ENCODE measurements at regions not wholly inside any gene's neighbourhood (a gene's known extent, or its start where the extent isn't known, plus 50 kb on each side); places are given as distances from the start of the nearest gene placed in this dataset.

DNA sequence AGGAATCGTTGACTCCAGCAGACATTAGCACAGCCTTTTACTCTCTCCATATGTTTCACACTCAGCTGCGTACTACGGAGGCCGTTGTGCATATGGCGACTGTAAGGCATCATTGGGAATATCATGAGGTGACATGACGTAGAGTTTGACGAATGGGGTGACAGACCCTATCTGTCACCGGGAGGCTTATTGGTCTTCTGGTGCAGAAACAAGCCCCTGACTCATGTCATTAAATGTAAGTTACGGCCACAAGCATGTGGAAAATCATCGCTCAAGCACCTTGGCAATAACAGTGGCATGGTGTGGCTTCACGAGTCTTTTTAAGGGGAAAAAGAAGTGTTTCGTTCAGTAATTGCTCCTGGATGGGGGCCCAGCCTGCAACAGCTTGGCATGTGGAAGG is 115.2 kb upstream of the LRPAP1 start:
- H3K36me3 ChIP-seq (ENCODE audit: control insufficient read depth, insufficient read depth, low read length), result no peaks in the 10 kb centered on the region
- no peak overlapping the region for H3K4me3 ChIP-seq (ENCODE audit: extremely low read depth, insufficient read depth, low read length, poor library complexity, severe bottlenecking)
- H3K27ac ChIP-seq (ENCODE audit: low read depth, low read length, severe bottlenecking), result no peak overlapping the region
- WGBS, 2 experiments (ENCODE audit: insufficient coverage in 2 of 2), result 95 to 98% methylated on average over 8 to 10 of the region's 12 CpGs
- H3K9me3 ChIP-seq (ENCODE audit: control insufficient read depth, low read length), result no peaks in the 10 kb centered on the region
- peaks cover 8% of the 10 kb centered on the region for H3K4me1 ChIP-seq (ENCODE audit: control insufficient read depth, insufficient read depth, low read length, poor library complexity, severe bottlenecking)

DNA sequence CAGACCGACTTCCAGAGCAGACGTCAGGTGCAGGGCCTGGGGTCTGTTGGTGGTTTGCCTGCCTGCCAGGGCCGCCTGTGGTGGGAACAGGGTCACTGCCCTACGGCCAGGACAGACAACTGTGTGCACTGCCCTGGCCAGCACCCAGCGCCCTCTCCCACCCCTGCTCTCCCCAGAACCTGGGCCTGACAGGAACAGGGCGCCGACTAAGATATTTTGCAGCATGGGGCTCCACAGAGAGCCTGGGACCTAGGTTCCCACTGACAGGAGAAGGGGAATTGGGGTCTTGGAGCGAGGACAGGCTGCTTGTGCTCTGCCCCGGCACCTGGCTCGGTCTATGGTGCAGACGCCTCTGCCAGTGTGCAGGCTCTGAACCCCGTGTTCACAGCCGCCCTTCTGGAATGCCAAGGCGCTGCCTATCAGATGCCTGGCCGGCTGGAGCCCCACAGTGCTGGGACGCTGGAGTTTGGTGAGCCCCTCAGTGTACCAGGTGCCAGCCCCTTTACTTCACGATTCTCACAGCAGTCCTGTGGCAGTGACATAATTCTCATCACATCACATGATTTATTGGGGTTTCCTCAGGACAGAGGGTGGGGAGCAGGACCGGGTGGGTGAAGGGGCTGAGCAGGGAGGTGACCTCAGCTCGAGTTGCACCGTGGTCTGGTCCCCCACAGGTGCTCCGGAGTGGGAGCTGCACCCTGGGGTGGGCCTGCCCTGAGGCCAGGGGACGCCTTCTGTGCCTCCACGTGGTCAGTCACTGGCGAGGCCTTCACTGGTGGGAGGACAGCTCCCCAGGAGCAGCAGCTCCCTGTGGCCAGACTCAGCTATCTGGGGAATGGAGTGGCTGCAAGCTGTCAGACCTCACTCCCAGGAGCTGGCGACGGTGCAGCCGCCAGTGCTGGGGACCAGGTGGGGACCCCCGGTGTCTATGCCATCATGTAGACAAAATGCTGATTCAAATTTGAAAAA is 113.8 kb upstream of the LRPAP1 start:
- WGBS, 2 experiments (ENCODE audit: insufficient coverage in 2 of 2), result 89 to 90% methylated on average over 24 to 25 of the region's 28 CpGs
- Histone ChIP-seq H3K4me3 (ENCODE audit: extremely low read depth, insufficient read depth, low read length, poor library complexity, severe bottlenecking) (no peak overlapping the region), H3K27ac (ENCODE audit: low read depth, low read length, severe bottlenecking) (no peak overlapping the region)

DNA sequence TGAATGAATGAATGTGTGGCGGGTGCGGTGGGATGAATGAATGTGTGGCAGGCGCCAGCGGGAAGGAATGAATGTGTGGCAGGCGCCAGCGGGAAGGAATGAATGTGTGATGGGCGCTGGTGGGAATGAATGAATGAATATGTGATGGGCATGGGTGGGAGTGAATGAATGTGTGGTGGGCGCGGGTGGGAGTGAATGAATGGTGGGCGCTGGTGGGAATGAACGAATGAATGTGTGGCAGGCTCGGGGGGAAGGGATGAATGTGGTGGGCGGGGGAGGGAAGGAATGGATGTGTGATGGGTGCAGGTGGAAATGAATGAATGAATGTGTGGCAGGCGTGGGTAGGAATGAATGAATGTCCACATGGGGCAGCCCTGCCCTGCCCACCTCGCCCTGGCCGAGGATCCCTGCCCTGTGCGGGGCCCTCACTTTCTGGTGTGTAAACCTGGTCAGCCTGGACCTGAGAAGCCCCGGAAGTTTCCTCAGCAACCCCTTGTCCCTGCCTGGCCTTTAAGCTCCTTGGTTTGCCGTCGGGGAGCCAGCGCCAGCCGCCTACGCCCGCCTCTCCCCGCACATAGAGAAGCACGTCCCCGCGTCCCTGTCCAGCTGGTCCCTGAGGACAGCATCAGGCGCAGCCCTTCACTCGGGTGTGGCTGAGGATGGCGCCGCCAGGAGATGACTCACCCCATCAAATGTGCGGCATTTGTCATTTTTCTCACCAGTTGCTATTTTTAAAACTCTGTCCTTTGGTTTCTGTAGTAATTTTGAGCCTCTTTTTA is 112.8 kb upstream of the LRPAP1 start:
- Histone ChIP-seq H3K36me3 (ENCODE audit: control insufficient read depth, insufficient read depth, low read length) (no peaks in the 10 kb centered on the region), H3K4me1 (ENCODE audit: control insufficient read depth, insufficient read depth, low read length, poor library complexity, severe bottlenecking) (peaks cover 16% of the 10 kb centered on the region), H3K27ac (ENCODE audit: low read depth, low read length, severe bottlenecking) (no peak overlapping the region), H3K4me3 (ENCODE audit: extremely low read depth, insufficient read depth, low read length, poor library complexity, severe bottlenecking) (no peak overlapping the region), H3K9me3 (ENCODE audit: control insufficient read depth, low read length) (no peaks in the 10 kb centered on the region)
- WGBS, 2 experiments (ENCODE audit: insufficient coverage in 2 of 2), result 84 to 87% methylated on average over 26 to 28 of the region's 33 CpGs

More for the DNA sequence above, 113.8 kb upstream of the LRPAP1 start:
- no peaks in the 10 kb centered on the region for H3K36me3 ChIP-seq (ENCODE audit: control insufficient read depth, insufficient read depth, low read length)
- H3K9me3 ChIP-seq (ENCODE audit: control insufficient read depth, low read length), result no peaks in the 10 kb centered on the region
- peaks cover 8% of the 10 kb centered on the region for H3K4me1 ChIP-seq (ENCODE audit: control insufficient read depth, insufficient read depth, low read length, poor library complexity, severe bottlenecking)

DNA sequence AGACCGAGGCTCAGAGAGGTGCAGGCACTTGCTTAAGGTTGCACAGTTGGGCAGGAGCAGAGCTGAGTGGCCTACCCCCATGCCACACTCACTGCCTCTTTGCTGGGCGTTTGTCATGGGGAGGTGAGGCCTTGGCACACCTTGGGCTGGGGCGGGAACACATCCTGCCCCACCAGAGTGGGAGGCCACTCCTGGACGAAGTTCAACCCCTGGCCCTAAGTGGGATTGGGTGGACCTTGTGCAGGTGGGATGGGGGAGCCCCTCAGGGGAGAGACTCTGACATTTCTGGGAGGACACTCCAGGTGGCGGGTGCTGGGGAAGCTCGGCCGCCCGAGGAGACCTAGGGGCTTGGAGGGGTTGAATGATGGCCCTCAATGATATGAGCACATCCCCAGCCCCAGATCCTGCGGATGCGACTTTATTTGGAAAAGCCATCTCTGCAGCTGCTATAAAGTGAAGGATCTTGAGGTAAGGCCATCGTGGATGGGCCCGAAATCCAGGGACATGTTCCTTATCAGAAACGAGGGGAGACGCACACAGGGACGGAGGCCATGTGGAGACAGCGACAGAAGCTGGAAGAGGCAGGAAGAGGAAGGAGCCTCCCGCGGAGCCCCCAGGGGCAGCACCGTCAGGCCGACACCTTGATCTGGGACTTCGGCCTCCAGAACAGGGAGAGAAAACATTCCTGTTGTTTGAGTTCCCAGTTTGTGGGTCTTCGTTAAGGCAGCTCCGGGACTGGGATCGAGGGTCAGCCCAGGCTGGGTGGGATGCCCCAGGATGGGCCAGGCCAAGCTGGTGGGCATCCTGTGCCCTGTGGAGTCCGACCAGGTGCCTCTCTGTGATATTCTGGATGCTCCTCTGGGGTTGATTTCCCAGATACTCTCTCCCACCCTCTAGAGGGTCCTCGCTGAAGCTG is 111.6 kb upstream of the LRPAP1 start:
- Histone ChIP-seq H3K4me3 (ENCODE audit: extremely low read depth, insufficient read depth, low read length, poor library complexity, severe bottlenecking) (no peak overlapping the region), H3K27ac (ENCODE audit: low read depth, low read length, severe bottlenecking) (no peak overlapping the region), H3K36me3 (ENCODE audit: control insufficient read depth, insufficient read depth, low read length) (no peaks in the 10 kb centered on the region), H3K4me1 (ENCODE audit: control insufficient read depth, insufficient read depth, low read length, poor library complexity, severe bottlenecking) (peaks cover 16% of the 10 kb centered on the region), H3K9me3 (ENCODE audit: control insufficient read depth, low read length) (no peaks in the 10 kb centered on the region)
- 92 to 95% methylated on average over 24 to 25 of the region's 26 CpGs for WGBS, 2 experiments (ENCODE audit: insufficient coverage in 2 of 2)

DNA sequence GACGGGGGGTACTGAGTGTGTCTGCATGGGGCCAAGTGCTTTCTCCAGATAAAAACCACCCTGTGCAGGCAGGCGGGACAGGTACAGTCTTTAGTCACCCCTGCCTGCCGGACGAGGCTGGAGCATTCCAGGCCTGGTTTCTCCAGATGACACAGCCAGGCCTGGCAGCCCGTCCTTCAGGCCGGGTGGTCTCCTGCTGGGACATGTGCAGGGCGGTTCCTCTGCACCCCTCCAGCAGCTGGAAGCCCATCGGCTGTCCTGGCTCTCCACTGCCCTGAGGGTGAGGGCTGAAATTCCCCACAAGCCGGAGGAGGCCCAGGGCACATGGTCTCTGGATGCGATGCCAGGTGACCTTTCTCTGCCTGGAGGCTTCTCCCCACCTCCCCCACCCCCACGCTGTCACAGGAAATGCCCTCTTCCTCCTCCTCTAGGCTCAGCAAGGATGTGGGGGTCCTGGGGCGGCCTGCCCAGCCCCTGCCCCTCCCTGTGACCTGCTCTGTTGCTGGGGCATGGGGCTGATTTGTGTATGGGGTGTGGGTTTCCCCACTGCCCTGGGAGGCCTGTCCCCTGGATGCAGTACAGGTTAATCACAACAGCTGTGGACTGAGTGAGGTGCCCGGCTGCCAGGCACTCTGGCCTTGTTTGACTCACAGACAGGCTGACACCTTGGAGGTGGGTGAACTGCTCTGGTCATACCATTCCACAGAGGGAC is 110.7 kb upstream of the LRPAP1 start:
- Histone ChIP-seq H3K4me3 (ENCODE audit: extremely low read depth, insufficient read depth, low read length, poor library complexity, severe bottlenecking) (no peak overlapping the region), H3K36me3 (ENCODE audit: control insufficient read depth, insufficient read depth, low read length) (no peaks in the 10 kb centered on the region)
- WGBS, 2 experiments (ENCODE audit: insufficient coverage in 2 of 2), result 84 to 88% methylated on average over 10 to 12 of the region's 13 CpGs

DNA sequence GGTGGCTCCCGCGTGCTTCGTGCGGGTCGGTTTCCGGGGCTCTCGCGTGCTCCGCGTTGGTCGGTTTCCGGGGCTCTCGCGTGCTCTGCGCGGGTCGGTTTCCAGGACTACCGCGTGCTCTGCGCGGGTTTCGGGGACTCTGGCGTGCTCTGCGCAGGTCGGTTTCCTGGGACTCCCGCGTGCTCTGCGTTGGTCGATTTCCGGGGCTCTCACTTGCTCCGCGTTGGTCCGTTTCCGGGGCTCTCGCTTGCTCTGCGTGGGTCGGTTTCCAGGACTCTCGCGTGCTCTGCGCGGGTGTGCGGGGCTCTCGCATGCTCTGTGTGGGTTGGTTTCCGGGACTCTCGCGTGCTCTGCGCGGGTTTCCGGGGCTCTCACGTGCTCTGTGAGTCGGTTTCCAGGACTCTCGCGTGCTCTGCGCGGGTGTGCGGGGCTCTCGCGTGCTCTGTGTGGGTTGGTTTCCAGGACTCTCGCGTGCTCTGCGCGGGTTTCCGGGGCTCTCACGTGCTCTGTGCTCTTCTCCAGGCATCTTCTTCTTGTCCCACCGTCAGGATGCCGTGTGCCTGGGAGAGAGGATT is 109.9 kb upstream of the LRPAP1 start:
- 94% methylated on average over 40 to 60 of the region's 66 CpGs for WGBS, 2 experiments (ENCODE audit: insufficient coverage in 2 of 2)
- H3K9me3 ChIP-seq (ENCODE audit: control insufficient read depth, low read length), result peaks cover 2% of the 10 kb centered on the region
- no peaks in the 10 kb centered on the region for H3K36me3 ChIP-seq (ENCODE audit: control insufficient read depth, insufficient read depth, low read length)
- H3K27ac ChIP-seq (ENCODE audit: low read depth, low read length, severe bottlenecking), result no peak overlapping the region
- H3K4me1 ChIP-seq (ENCODE audit: control insufficient read depth, insufficient read depth, low read length, poor library complexity, severe bottlenecking), result peaks cover 16% of the 10 kb centered on the region
- no peak overlapping the region for H3K4me3 ChIP-seq (ENCODE audit: extremely low read depth, insufficient read depth, low read length, poor library complexity, severe bottlenecking)

More for the DNA sequence above, 110.7 kb upstream of the LRPAP1 start:
- no peak overlapping the region for H3K27ac ChIP-seq (ENCODE audit: low read depth, low read length, severe bottlenecking)
- peaks cover 16% of the 10 kb centered on the region for H3K4me1 ChIP-seq (ENCODE audit: control insufficient read depth, insufficient read depth, low read length, poor library complexity, severe bottlenecking)
- no peaks in the 10 kb centered on the region for H3K9me3 ChIP-seq (ENCODE audit: control insufficient read depth, low read length)

DNA sequence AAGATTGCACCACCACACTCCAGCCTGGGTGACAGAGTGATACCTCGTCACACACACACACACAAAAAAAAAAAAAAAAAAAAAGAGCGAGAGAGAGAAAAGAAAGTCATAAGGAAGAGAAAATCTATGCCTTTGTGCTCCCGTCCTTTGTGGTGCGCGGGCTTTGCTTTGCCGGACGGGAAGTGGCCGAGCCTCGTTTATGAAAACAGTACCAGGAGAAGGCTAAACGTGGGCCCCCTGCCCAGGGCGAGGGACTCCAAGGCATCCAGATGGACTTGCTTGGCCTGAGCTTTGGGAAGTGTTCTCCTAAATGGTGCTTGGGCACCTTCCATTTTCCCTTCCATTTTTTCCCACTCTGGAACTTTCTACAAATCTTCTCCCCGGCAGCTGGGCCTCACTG is 109.3 kb upstream of the LRPAP1 start:
- peaks cover 16% of the 10 kb centered on the region for H3K4me1 ChIP-seq (ENCODE audit: control insufficient read depth, insufficient read depth, low read length, poor library complexity, severe bottlenecking)
- H3K9me3 ChIP-seq (ENCODE audit: control insufficient read depth, low read length), result peaks cover 6% of the 10 kb centered on the region
- no peak overlapping the region for H3K27ac ChIP-seq (ENCODE audit: low read depth, low read length, severe bottlenecking)
- no peaks in the 10 kb centered on the region for H3K36me3 ChIP-seq (ENCODE audit: control insufficient read depth, insufficient read depth, low read length)
- 93% methylated on average over 10 of the region's 12 CpGs for WGBS, 2 experiments (ENCODE audit: insufficient coverage in 2 of 2)
- H3K4me3 ChIP-seq (ENCODE audit: extremely low read depth, insufficient read depth, low read length, poor library complexity, severe bottlenecking), result no peak overlapping the region

DNA sequence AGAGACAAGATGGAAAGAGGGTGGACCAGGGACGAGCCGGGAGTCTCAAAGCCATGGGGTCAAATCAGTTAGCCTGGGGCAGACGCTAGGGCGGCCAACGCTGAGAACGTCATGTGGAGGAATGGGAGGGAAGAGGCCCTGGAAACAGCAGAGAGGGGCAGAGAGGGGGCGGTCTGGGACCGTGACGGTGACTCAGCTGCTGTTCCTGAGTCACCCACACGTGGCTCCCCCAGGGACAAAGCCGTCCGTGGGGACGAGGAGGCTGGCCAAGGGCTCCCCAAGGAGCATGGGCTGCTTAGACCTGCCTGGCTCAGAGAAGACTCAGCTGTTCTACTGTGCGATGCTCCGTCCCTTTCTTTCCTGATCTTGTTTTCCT is 108.4 kb upstream of the LRPAP1 start:
- Histone ChIP-seq H3K4me1 (ENCODE audit: control insufficient read depth, insufficient read depth, low read length, poor library complexity, severe bottlenecking) (peaks cover 16% of the 10 kb centered on the region), H3K27ac (ENCODE audit: low read depth, low read length, severe bottlenecking) (no peak overlapping the region), H3K36me3 (ENCODE audit: control insufficient read depth, insufficient read depth, low read length) (no peaks in the 10 kb centered on the region), H3K9me3 (ENCODE audit: control insufficient read depth, low read length) (peaks cover 6% of the 10 kb centered on the region), H3K4me3 (ENCODE audit: extremely low read depth, insufficient read depth, low read length, poor library complexity, severe bottlenecking) (no peak overlapping the region)
- WGBS, 2 experiments (ENCODE audit: insufficient coverage in 2 of 2), result 66 to 70% methylated on average over 13 to 15 of the region's 15 CpGs

DNA sequence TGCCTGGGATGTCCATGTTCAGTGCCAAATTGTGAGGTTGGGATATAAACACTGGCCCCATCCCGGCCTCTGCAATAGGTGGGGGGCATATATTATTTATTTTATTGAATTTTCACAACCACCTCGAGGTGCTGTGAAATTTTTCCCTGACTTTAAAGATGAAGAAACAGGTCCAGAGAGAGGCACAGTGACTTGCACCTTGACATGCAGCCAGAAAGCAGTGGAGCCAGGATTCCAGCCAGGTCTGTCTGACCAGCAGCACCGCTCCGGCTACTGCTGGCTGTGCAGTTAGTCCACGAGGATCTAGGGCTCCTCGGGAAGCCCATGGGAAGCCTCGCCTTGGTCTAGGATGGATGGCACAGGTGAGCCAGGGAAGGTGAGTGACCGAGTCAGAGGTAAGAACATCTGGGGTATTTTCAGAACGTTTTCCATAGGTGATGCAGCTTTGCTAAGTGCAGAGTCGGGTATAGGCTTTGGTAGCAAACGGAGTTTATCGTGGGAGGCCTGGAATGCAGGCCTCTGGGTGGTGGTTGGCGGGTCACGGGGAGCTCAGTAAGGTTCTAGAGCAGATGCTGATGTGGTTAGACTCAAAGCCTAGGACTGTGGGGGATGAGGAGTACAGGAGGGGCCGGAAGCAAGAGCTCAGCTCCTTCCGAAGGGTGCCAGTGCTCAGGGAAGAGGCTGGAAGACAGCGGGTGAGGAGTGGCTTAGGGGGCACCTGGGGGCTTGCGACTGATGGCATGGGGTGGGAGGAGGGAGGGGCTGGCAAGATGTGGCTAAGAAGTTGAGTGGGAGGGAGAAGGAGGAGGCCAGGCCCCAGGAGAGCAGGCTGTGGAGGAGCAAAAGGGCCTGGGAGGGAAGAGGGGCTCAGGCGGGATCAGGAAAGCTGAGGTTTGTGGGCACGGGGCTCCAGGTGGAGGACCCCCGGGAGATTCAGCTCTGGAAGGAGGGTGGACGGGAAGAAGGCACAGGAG is 107.7 kb upstream of the LRPAP1 start:
- Histone ChIP-seq H3K9me3 (ENCODE audit: control insufficient read depth, low read length) (peaks cover 6% of the 10 kb centered on the region), H3K27ac (ENCODE audit: low read depth, low read length, severe bottlenecking) (no peak overlapping the region), H3K4me1 (ENCODE audit: control insufficient read depth, insufficient read depth, low read length, poor library complexity, severe bottlenecking) (peaks cover 12% of the 10 kb centered on the region), H3K36me3 (ENCODE audit: control insufficient read depth, insufficient read depth, low read length) (no peaks in the 10 kb centered on the region), H3K4me3 (ENCODE audit: extremely low read depth, insufficient read depth, low read length, poor library complexity, severe bottlenecking) (no peak overlapping the region)
- WGBS, 2 experiments (ENCODE audit: insufficient coverage in 2 of 2), result 89 to 91% methylated on average over 18 to 21 of the region's 22 CpGs

All from mesodermal cell (in vitro differentiated cells).